Ovary (tissue), 3 donors: ENCODE measurements at regions not wholly inside any gene's neighbourhood (a gene's known extent, or its start where the extent isn't known, plus 50 kb on each side); places are given as distances from the start of the nearest gene placed in this dataset.
"Not testable (repeated sequence)": the region's sequence is repeated elsewhere in the genome, so short reads cannot be mapped to it uniquely, and the experiment has no call there.

Experiments used
- EP300 ChIP-seq: sonication (generic); formaldehyde crosslinking; IDR thresholded peaks from one replicate; pipeline ENCODE4 v1.6.1; 2017; ENCODE audit warnings: antibody characterized with exemption
- POLR2A ChIP-seq: fragments of 450-650 bp; IDR thresholded peaks from one replicate; pipeline ENCODE4 v1.6.1; 2017; ENCODE audit warnings: antibody characterized with exemption, mild to moderate bottlenecking, moderate library complexity
- TF ChIP-seq, protein P1 (sequence below), 3 donors: fragments of 450-650 bp in 2 of 3; fragments of 200-600 bp in 1 of 3; IDR thresholded peaks; one replicate each; pipeline versions ENCODE4 v1.5.1 to v1.8.0; 2016 to 2022; ENCODE audit warnings: antibody characterized with exemption in 3 of 3, mild to moderate bottlenecking in 1 of 3
- donor health status: DM: no; HTN: no; CAD: no.

DNA sequence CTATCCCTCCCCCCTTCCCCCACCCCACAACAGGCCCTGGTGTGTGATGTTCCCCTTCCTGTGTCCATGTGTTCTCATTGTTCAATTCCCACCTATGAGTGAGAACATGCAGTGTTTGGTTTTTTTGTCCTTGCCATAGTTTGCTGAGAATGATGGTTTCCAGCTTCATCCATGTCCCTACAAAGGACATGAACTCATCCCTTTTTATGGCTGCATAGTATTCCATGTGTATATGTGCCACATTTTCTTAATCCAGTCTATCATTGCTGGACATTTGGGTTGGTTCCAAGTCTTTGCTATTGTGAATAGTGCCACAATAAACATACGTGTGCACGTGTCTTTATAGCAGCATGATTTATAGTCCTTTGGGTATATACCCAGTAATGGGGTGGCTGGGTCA is 52.3 kb upstream of the MAN1A2 start:
- TF ChIP-seq, protein P1, sequence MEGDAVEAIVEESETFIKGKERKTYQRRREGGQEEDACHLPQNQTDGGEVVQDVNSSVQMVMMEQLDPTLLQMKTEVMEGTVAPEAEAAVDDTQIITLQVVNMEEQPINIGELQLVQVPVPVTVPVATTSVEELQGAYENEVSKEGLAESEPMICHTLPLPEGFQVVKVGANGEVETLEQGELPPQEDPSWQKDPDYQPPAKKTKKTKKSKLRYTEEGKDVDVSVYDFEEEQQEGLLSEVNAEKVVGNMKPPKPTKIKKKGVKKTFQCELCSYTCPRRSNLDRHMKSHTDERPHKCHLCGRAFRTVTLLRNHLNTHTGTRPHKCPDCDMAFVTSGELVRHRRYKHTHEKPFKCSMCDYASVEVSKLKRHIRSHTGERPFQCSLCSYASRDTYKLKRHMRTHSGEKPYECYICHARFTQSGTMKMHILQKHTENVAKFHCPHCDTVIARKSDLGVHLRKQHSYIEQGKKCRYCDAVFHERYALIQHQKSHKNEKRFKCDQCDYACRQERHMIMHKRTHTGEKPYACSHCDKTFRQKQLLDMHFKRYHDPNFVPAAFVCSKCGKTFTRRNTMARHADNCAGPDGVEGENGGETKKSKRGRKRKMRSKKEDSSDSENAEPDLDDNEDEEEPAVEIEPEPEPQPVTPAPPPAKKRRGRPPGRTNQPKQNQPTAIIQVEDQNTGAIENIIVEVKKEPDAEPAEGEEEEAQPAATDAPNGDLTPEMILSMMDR (IDR thresholded peaks at IDR 0.05), result not testable (repeated sequence)
- not testable (repeated sequence) for TF ChIP-seq POLR2A, EP300
